ENCODE measurements at regions not wholly inside any gene's neighbourhood (a gene's known extent, or its start where the extent isn't known, plus 50 kb on each side); places are given as distances from the start of the nearest gene placed in this dataset.

GRCh38 chrX:39852491-39852890 is 245.3 kb downstream of the BCOR start:
- WGBS (ENCODE audit: low lambda C conversion rate): 52% methylated on average over 3 of the region's 3 CpGs
- CTCF ChIA-PET: no interaction called here

More at GRCh38 chrX:39852491-39852890, 245.3 kb downstream of the BCOR start:
- Histone ChIP-seq H3K9me3 (no peaks in the 10 kb centered on the region), H3K36me3 (replicated peaks in 1 of 2; ENCODE audit: control insufficient read depth in 1 of 2, insufficient read depth in 2 of 2, low read length in 1 of 2) (no peaks in the 10 kb centered on the region), H3K27me3 (ENCODE audit: insufficient read depth) (no peaks in the 10 kb centered on the region; the same call in 1 of the 2 replicates), H3F3A (replicated peaks; ENCODE audit: insufficient read depth) (no peaks in the 10 kb centered on the region), H3K9ac (no peak overlapping the region), H3K27ac (ENCODE audit: low read depth in 2 of 2, low read length in 1 of 2) (no peak overlapping the region), H3K9me2 (no peaks in the 10 kb centered on the region), H3K4me2 (no peak overlapping the region), H3K79me2 (ENCODE audit: insufficient read depth) (no peaks in the 10 kb centered on the region), H3K4me1 (ENCODE audit: control insufficient read depth in 1 of 2, insufficient read depth in 2 of 2, low read depth in 1 of 2, low read length in 1 of 2) (peaks cover 17 to 25% of the 10 kb centered on the region in 2 experiments; a peak in 2 of 4 replicates), H4K20me1 (ENCODE audit: insufficient read depth) (no peaks in the 10 kb centered on the region), H3K4me3 (ENCODE audit: low read depth in 2 of 2, low read length in 1 of 2) (no peak overlapping the region), H2AFZ (ENCODE audit: low read depth) (no peak overlapping the region)
- no peak for TF ChIP-seq USF2 (IDR thresholded peaks at IDR 0.05; ENCODE audit: borderline replicate concordance, low read depth, low read length)
- TF ChIP-seq ZBTB33 (IDR thresholded peaks at IDR 0.05; ENCODE audit: borderline replicate concordance, low read depth): no peak
- TF ChIP-seq MXI1 (IDR thresholded peaks at IDR 0.05; ENCODE audit: low read depth, low read length): no peak
- TF ChIP-seq CTCF (IDR thresholded peaks at IDR 0.05): no peak
- no peak for DNase-seq
- POLR2A ChIA-PET: no interaction called here
